ENCODE measurements at regions not wholly inside any gene's neighbourhood (a gene's known extent, or its start where the extent isn't known, plus 50 kb on each side); places are given as distances from the start of the nearest gene placed in this dataset.
A peak's percentile ranks its signal among the peaks of the same experiment; 100 is the strongest.

GRCh38 chr11:116107229-116107628 is 603.0 kb upstream of the CADM1 start:
- Histone ChIP-seq H3K9me3 (no peaks in the 10 kb centered on the region), H3K27me3 (no peaks in the 10 kb centered on the region), H3K27ac (no peak overlapping the region), H3K4me1 (no peaks in the 10 kb centered on the region), H3K4me3 (no peak overlapping the region), H3K36me3 (no peaks in the 10 kb centered on the region)
- ATAC-seq = no peak
- DNase-seq = no peak
- intact Hi-C loops (cut with DNase I) = no loop called here
- TF ChIP-seq CTCF (IDR thresholded peaks at IDR 0.05) = no peak

- DNase-seq (no peak), ATAC-seq (no peak)
- Histone ChIP-seq H3K27ac (no peak overlapping the region), H3K9me3 (no peaks in the 10 kb centered on the region), H3K4me1 (no peaks in the 10 kb centered on the region), H3K27me3 (no peaks in the 10 kb centered on the region), H3K36me3 (no peaks in the 10 kb centered on the region), H3K4me3 (no peak overlapping the region)
- intact Hi-C loops (cut with DNase I) = no loop called here
- no peak for TF ChIP-seq CTCF (IDR thresholded peaks at IDR 0.05)
Observed at GRCh38 chr11:116104498-116105174, 600.4 kb upstream of the CADM1 start.

GRCh38 chr11:116101902-116102301 is 597.7 kb upstream of the CADM1 start:
- ATAC-seq (peak; percentile 91), DNase-seq (peak in 1 of 4 donors; percentile 31)
- Histone ChIP-seq H3K27me3 (no peaks in the 10 kb centered on the region), H3K4me1 (no peaks in the 10 kb centered on the region), H3K36me3 (no peaks in the 10 kb centered on the region), H3K4me3 (no peak overlapping the region), H3K27ac (no peak overlapping the region), H3K9me3 (no peaks in the 10 kb centered on the region)
- intact Hi-C loops (cut with DNase I) = no loop called here
- TF ChIP-seq CTCF (IDR thresholded peaks at IDR 0.05) = no peak

GRCh38 chr11:116100016-116100415 is 595.8 kb upstream of the CADM1 start:
- TF ChIP-seq CTCF (IDR thresholded peaks at IDR 0.05) = no peak
- H3K9me3 ChIP-seq = no peaks in the 10 kb centered on the region
- intact Hi-C loops (cut with DNase I) = no loop called here
- no peaks in the 10 kb centered on the region for H3K36me3 ChIP-seq
- DNase-seq = no peak
- no peak overlapping the region for H3K27ac ChIP-seq
- no peak overlapping the region for H3K4me3 ChIP-seq
- no peaks in the 10 kb centered on the region for H3K27me3 ChIP-seq
- no peaks in the 10 kb centered on the region for H3K4me1 ChIP-seq
- no peak for ATAC-seq

GRCh38 chr11:116099541-116099940 is 595.3 kb upstream of the CADM1 start:
- Histone ChIP-seq H3K27ac (no peak overlapping the region), H3K36me3 (no peaks in the 10 kb centered on the region), H3K27me3 (no peaks in the 10 kb centered on the region), H3K4me1 (no peaks in the 10 kb centered on the region), H3K9me3 (no peaks in the 10 kb centered on the region), H3K4me3 (no peak overlapping the region)
- intact Hi-C loops (cut with DNase I) = no loop called here
- DNase-seq = no peak
- TF ChIP-seq CTCF (IDR thresholded peaks at IDR 0.05) = no peak
- no peak for ATAC-seq
